Erythroblast (primary cell): ENCODE measurements at regions not wholly inside any gene's neighbourhood (a gene's known extent, or its start where the extent isn't known, plus 50 kb on each side); places are given as distances from the start of the nearest gene placed in this dataset.

Experiments used
- GATA1 ChIP-seq: IDR thresholded peaks from 2 replicates; pipeline ENCODE4 v1.6.1; 2011; ENCODE audit warnings: low read depth, mild to moderate bottlenecking, control low read depth, low read length, moderate library complexity
- POLR2A ChIP-seq: IDR thresholded peaks from 2 replicates; pipeline ENCODE4 v1.6.1; 2011; ENCODE audit warnings: mild to moderate bottlenecking, low read length

GRCh38 chr2:38433607-38433975 lies 56.5 kb upstream of the ATL2 start:
- TF ChIP-seq POLR2A (no peak), GATA1 (no peak)
